ENCODE measurements at regions not wholly inside any gene's neighbourhood (a gene's known extent, or its start where the extent isn't known, plus 50 kb on each side); places are given as distances from the start of the nearest gene placed in this dataset.
"Not testable (repeated sequence)": the region's sequence is repeated elsewhere in the genome, so short reads cannot be mapped to it uniquely, and the experiment has no call there.

DNA sequence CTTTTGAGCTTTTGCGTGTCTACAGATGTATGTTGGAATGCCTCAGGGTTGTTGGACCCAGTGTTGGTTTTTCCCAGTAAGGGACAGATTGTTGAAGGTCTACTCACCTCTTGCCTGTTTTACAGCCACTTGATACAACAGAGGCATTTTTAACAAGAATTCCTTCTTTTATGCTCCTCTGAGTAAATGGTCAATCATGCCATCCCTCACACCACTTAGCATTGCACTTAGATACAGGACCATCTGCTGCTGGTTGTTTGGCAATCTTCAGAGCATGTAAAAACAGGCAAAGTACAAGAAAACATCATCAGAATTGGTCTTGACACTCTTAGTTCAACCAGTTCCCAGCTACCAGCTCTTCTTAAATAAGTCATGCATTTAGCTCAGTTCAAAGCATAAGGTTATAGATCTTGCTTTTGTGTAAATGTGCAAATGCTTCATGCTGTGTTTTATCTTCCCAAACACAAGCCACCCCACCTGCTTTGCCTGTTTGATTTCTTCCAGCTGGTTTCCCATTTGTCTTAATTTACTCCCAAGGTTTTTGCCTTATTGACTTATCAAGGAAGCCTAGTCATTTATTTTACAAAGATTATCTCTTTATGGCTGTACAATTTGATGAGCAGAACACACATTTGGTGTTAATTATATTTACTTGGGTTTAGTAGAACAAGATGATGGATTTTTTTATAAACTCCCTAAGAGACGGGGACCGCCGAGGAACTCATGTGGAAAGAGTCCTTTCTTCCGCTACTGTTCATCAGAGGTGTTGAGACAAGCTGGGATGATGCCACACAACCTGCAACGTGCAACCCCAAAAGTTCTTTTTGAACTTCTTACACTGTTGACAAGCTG is 136.6 kb downstream of the AHR start:
- CTCF ChIA-PET: interaction anchor here (0.6 kb wide), 2 partner anchors 42 to 446 kb away, joined by 3 read pairs; no protein-coding TSS in a partner anchor
- POLR2A ChIA-PET: no interaction called here
- no peak for DNase-seq (ENCODE audit: low read depth, low spot score)
- no peak overlapping the region for H3K4me3 ChIP-seq (ENCODE audit: low read depth, low read length)
- TF ChIP-seq, protein P1, sequence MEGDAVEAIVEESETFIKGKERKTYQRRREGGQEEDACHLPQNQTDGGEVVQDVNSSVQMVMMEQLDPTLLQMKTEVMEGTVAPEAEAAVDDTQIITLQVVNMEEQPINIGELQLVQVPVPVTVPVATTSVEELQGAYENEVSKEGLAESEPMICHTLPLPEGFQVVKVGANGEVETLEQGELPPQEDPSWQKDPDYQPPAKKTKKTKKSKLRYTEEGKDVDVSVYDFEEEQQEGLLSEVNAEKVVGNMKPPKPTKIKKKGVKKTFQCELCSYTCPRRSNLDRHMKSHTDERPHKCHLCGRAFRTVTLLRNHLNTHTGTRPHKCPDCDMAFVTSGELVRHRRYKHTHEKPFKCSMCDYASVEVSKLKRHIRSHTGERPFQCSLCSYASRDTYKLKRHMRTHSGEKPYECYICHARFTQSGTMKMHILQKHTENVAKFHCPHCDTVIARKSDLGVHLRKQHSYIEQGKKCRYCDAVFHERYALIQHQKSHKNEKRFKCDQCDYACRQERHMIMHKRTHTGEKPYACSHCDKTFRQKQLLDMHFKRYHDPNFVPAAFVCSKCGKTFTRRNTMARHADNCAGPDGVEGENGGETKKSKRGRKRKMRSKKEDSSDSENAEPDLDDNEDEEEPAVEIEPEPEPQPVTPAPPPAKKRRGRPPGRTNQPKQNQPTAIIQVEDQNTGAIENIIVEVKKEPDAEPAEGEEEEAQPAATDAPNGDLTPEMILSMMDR (IDR thresholded peaks at IDR 0.05; ENCODE audit: insufficient read depth, low read length, missing control alignments): no peak

- TF ChIP-seq, protein P1 (IDR thresholded peaks at IDR 0.05; ENCODE audit: insufficient read depth, low read length, missing control alignments): no peak
- DNase-seq (ENCODE audit: low read depth, low spot score): no peak
- no peak overlapping the region for H3K4me3 ChIP-seq (ENCODE audit: low read depth, low read length)
- POLR2A ChIA-PET: no interaction called here
- CTCF ChIA-PET: no interaction called here
These were observed 137.7 kb downstream of the AHR start for GRCh38 chr7:17436126-17436525.

- CTCF ChIA-PET: no interaction called here
- POLR2A ChIA-PET: no interaction called here
These were observed 139.1 kb downstream of the AHR start for GRCh38 chr7:17437586-17437985.

GRCh38 chr7:17440025-17440784 is 141.8 kb downstream of the AHR start:
- POLR2A ChIA-PET; DNase-seq (ENCODE audit: low read depth, low spot score); H3K4me3 ChIP-seq (ENCODE audit: low read depth, low read length): not testable (repeated sequence)
- CTCF ChIA-PET: interaction anchor here (1.4 kb wide), 1 partner anchor 12 kb away, joined by 3 read pairs; no protein-coding TSS in a partner anchor

More at GRCh38 chr7:17437586-17437985, 139.1 kb downstream of the AHR start:
- TF ChIP-seq, protein P1 (IDR thresholded peaks at IDR 0.05; ENCODE audit: insufficient read depth, low read length, missing control alignments): no peak
- DNase-seq (ENCODE audit: low read depth, low spot score): no peak
- no peak overlapping the region for H3K4me3 ChIP-seq (ENCODE audit: low read depth, low read length)

DNA sequence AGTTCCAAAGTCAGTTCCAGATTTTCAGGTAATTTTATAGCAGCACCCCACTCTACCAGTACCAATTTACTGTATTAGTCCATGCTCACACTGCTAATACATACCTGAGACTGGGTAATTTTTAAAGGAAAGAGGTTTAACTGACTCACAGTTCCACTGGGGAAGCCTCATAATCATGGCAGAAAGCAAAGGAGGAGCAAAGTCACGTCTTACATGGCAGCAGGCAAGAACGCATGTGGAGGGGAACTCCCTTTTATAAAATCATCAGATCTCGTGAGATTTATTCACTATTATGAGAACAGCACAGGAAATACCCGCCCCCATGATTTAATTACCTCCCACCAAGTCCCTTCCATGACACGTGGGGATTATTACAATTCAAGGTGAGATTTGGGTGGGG is 142.4 kb downstream of the AHR start:
- ChIA-PET CTCF (no interaction called here), POLR2A (no interaction called here)
- H3K4me3 ChIP-seq (ENCODE audit: low read depth, low read length): no peak overlapping the region
- TF ChIP-seq, protein P1 (IDR thresholded peaks at IDR 0.05; ENCODE audit: insufficient read depth, low read length, missing control alignments): no peak
- DNase-seq (ENCODE audit: low read depth, low spot score): no peak

DNA sequence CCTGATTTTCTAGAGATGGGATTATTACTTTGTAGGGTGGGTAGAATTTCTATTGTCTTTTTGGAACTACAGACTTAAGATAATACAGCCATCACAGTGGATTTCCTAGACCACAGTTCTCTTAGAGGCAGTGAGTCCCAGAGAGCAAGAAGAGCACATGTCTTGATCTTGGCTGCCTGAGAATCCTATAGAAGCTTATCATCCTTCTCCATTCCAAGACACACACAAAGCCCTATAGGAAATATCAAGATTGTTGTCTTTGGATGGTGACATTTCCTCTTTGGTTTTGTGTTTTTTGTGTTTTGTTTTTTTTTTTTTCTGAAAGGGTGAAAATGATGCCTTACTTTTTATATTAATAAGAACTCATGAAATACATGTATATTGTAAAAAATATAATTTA is 143.1 kb downstream of the AHR start:
- DNase-seq (ENCODE audit: low read depth, low spot score): no peak
- ChIA-PET POLR2A (no interaction called here), CTCF (no interaction called here)
- TF ChIP-seq, protein P1 (IDR thresholded peaks at IDR 0.05; ENCODE audit: insufficient read depth, low read length, missing control alignments): no peak
- H3K4me3 ChIP-seq (ENCODE audit: low read depth, low read length): no peak overlapping the region

Measured in AG04449 (cell line).